Activated CD8-positive, alpha-beta memory T cell treated with anti-CD3 and anti-CD28 coated beads, Interleukin-2, amount 50 U/mL, for 48 hours (primary cell): ENCODE measurements at regions not wholly inside any gene's neighbourhood (a gene's known extent, or its start where the extent isn't known, plus 50 kb on each side); places are given as distances from the start of the nearest gene placed in this dataset.

Source experiments
- DNase-seq: peaks from one replicate; pipeline ENCODE4 v3.0.0-alpha.2; 2020

GRCh38 chr4:58935332-58935731, 1825.1 kb upstream of the IGFBP7 start:
- DNase-seq: no peak

GRCh38 chr4:58936436-58936835, 1826.3 kb upstream of the IGFBP7 start:
- DNase-seq: no peak

- DNase-seq: no peak
These were observed 1830.0 kb upstream of the IGFBP7 start for GRCh38 chr4:58940167-58940566.

GRCh38 chr4:58941286-58941685, 1831.1 kb upstream of the IGFBP7 start:
- no peak for DNase-seq

- DNase-seq: no peak
These were observed 1843.4 kb upstream of the IGFBP7 start for GRCh38 chr4:58953575-58953974.

GRCh38 chr4:58957711-58958110, 1847.5 kb upstream of the IGFBP7 start:
- DNase-seq: no peak

- no peak for DNase-seq
These were observed 1851.1 kb upstream of the IGFBP7 start for GRCh38 chr4:58961283-58961682.

GRCh38 chr4:58961925-58962324, 1851.7 kb upstream of the IGFBP7 start:
- no peak for DNase-seq

GRCh38 chr4:58962424-58962823, 1852.2 kb upstream of the IGFBP7 start:
- no peak for DNase-seq

GRCh38 chr4:58981828-58982227, 1871.6 kb upstream of the IGFBP7 start:
- DNase-seq: no peak

- no peak for DNase-seq
These were observed 1873.7 kb upstream of the IGFBP7 start for GRCh38 chr4:58983887-58984286.

- no peak for DNase-seq
These were observed 1892.0 kb upstream of the IGFBP7 start for GRCh38 chr4:59002148-59002547.

- no peak for DNase-seq
These were observed 1914.1 kb upstream of the IGFBP7 start for GRCh38 chr4:59024257-59024656.

- no peak for DNase-seq
These were observed 1927.6 kb upstream of the IGFBP7 start for GRCh38 chr4:59037812-59038211.

GRCh38 chr4:59039046-59039445, 1928.9 kb upstream of the IGFBP7 start:
- DNase-seq: no peak

GRCh38 chr4:59044286-59044900, 1934.2 kb upstream of the IGFBP7 start:
- no peak for DNase-seq

- no peak for DNase-seq
These were observed 1943.9 kb upstream of the IGFBP7 start for GRCh38 chr4:59054086-59054485.

GRCh38 chr4:59057804-59058203, 1947.6 kb upstream of the IGFBP7 start:
- no peak for DNase-seq

- no peak for DNase-seq
These were observed 1948.4 kb upstream of the IGFBP7 start for GRCh38 chr4:59058543-59058942.

GRCh38 chr4:59060002-59060846, 1950.0 kb upstream of the IGFBP7 start:
- DNase-seq: no peak

GRCh38 chr4:59060895-59061294, 1950.7 kb upstream of the IGFBP7 start:
- DNase-seq: no peak

- DNase-seq: no peak
These were observed 1953.0 kb upstream of the IGFBP7 start for GRCh38 chr4:59063015-59063720.

GRCh38 chr4:59068722-59069418, 1958.7 kb upstream of the IGFBP7 start:
- no peak for DNase-seq
